ENCODE measurements at regions not wholly inside any gene's neighbourhood (a gene's known extent, or its start where the extent isn't known, plus 50 kb on each side); places are given as distances from the start of the nearest gene placed in this dataset.

DNA sequence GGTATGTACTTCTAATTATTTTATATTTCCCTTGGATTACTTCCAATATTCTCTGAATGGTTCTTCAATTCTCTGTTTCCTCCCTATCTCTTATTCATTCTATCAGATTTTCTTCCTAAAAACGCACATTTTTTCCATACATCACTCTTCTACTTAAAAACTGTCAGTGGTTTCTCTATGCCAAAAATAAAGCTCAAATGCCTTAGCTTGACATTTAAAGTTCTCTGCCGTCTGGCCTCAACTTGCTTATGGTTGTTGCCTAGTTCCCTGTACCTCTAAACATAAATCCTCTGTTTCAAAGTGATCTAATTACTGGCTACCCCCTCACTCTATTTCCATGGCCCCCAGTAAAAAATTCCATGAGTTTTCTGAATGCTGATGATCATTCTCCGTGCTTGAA lies 671.0 kb upstream of the ADGRL2 start:
- no peak for DNase-seq
- Histone ChIP-seq H3K27me3 (no peaks in the 10 kb centered on the region), H3K36me3 (no peaks in the 10 kb centered on the region), H3K4me1 (peaks cover 0 to 18% (median 0%) of the 10 kb centered on the region in 4 donors), H3K27ac (no peak overlapping the region), H3K4me3 (no peak overlapping the region), H3K9me3 (no peaks in the 10 kb centered on the region)
- 71 to 80% methylated on average over 3 of the region's 3 CpGs for WGBS, 2 donors
- TF ChIP-seq POLR2A (IDR thresholded peaks at IDR 0.05): no peak
- TF ChIP-seq EP300 (IDR thresholded peaks at IDR 0.05): no peak
- TF ChIP-seq, protein P1, sequence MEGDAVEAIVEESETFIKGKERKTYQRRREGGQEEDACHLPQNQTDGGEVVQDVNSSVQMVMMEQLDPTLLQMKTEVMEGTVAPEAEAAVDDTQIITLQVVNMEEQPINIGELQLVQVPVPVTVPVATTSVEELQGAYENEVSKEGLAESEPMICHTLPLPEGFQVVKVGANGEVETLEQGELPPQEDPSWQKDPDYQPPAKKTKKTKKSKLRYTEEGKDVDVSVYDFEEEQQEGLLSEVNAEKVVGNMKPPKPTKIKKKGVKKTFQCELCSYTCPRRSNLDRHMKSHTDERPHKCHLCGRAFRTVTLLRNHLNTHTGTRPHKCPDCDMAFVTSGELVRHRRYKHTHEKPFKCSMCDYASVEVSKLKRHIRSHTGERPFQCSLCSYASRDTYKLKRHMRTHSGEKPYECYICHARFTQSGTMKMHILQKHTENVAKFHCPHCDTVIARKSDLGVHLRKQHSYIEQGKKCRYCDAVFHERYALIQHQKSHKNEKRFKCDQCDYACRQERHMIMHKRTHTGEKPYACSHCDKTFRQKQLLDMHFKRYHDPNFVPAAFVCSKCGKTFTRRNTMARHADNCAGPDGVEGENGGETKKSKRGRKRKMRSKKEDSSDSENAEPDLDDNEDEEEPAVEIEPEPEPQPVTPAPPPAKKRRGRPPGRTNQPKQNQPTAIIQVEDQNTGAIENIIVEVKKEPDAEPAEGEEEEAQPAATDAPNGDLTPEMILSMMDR (IDR thresholded peaks at IDR 0.05): no peak
- no peak for TF ChIP-seq POLR2AphosphoS5 (IDR thresholded peaks at IDR 0.05)
- intact Hi-C loops (cut with DNase I): no loop called here

DNA sequence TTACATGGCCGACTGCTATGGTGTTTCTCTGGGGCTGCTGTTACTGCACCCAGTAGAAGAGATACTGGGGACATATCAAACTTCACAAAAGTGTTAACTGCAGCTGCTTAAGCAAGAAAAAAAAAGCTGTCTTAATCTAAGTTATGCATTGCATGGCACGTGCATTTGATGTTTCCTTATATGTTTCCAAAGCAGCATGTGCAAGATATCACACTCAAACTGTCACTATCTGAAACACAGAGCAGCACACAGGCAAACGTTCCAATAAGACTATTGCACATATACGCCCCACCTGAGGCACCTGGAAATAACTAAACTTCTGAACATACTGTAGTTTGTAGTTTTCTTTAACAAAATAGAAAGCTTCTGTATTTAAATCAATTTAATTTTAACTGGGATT lies 671.4 kb upstream of the ADGRL2 start:
- no peak for TF ChIP-seq POLR2AphosphoS5 (IDR thresholded peaks at IDR 0.05)
- TF ChIP-seq POLR2A (IDR thresholded peaks at IDR 0.05): no peak
- TF ChIP-seq EP300 (IDR thresholded peaks at IDR 0.05): no peak
- TF ChIP-seq, protein P1 (IDR thresholded peaks at IDR 0.05): no peak
- WGBS, 2 donors: 56 to 76% methylated on average over 4 of the region's 4 CpGs
- Histone ChIP-seq H3K4me3 (no peak overlapping the region), H3K9me3 (no peaks in the 10 kb centered on the region), H3K4me1 (peaks cover 0 to 18% (median 0%) of the 10 kb centered on the region in 4 donors), H3K36me3 (no peaks in the 10 kb centered on the region), H3K27me3 (no peaks in the 10 kb centered on the region), H3K27ac (no peak overlapping the region)
- DNase-seq: no peak
- intact Hi-C loops (cut with DNase I): no loop called here

DNA sequence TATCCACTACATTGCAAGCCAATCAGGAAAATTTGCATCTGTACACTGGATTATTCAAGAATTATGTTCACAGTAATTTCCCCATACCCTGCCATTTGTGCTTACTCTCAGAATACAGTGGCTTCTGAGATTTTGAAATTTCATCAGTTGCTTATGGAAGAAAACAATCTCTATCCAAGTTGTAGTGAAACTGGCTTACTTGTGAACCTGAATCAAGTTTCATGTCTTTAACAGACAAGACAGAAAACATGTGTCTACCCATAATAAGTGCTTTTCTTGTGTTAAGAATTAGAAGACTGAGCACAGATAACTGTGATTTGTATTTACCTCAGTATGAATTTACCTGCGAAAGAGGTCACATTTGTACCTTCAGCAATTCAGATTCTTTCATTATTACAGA lies 672.7 kb upstream of the ADGRL2 start:
- Histone ChIP-seq H3K36me3 (no peaks in the 10 kb centered on the region), H3K4me1 (peaks cover 0 to 18% (median 0%) of the 10 kb centered on the region in 4 donors), H3K4me3 (no peak overlapping the region), H3K9me3 (no peaks in the 10 kb centered on the region), H3K27me3 (no peaks in the 10 kb centered on the region), H3K27ac (no peak overlapping the region)
- TF ChIP-seq, protein P1 (IDR thresholded peaks at IDR 0.05): no peak
- TF ChIP-seq EP300 (IDR thresholded peaks at IDR 0.05): no peak
- TF ChIP-seq POLR2AphosphoS5 (IDR thresholded peaks at IDR 0.05): no peak
- TF ChIP-seq POLR2A (IDR thresholded peaks at IDR 0.05): no peak
- intact Hi-C loops (cut with DNase I): no loop called here
- no peak for DNase-seq
- WGBS, 2 donors: 90 to 96% methylated on average over 1 of the region's 1 CpG

DNA sequence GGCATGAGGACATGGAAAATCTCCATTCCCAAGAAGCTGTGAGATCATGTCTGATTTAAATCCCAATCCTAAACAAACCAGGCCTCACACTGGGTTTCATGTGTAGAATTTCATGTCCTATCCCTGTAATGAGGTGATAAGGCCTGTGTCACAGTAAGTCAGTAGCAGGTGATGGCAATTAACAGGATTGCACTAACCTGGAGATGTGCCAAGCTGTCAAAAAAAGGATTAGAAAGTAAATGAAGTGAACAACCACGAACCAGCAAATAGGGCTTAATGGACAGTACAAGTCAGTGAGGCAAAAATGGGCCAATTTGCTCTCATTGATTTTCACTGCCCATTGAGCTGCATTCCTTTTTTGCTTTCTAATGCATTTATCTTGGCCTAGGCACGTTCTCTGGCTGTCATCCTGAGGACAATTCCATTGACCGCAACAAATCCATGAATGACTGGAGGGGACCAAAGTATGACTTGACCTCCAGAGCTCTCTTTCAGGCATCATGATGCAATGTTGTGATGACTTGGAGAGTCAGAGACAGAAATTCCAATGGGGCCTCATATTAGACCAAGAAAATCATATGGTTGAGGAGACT lies 673.6 kb upstream of the ADGRL2 start:
- Histone ChIP-seq H3K27me3 (no peaks in the 10 kb centered on the region), H3K9me3 (no peaks in the 10 kb centered on the region), H3K36me3 (no peaks in the 10 kb centered on the region), H3K27ac (no peak overlapping the region), H3K4me1 (peaks cover 0 to 18% (median 0%) of the 10 kb centered on the region in 4 donors), H3K4me3 (no peak overlapping the region)
- 44 to 62% methylated on average over 3 of the region's 3 CpGs for WGBS, 2 donors
- DNase-seq: no peak
- intact Hi-C loops (cut with DNase I): no loop called here
- TF ChIP-seq POLR2A (IDR thresholded peaks at IDR 0.05) (no peak), EP300 (IDR thresholded peaks at IDR 0.05) (no peak), POLR2AphosphoS5 (IDR thresholded peaks at IDR 0.05) (no peak)
- TF ChIP-seq, protein P1 (IDR thresholded peaks at IDR 0.05): no peak

DNA sequence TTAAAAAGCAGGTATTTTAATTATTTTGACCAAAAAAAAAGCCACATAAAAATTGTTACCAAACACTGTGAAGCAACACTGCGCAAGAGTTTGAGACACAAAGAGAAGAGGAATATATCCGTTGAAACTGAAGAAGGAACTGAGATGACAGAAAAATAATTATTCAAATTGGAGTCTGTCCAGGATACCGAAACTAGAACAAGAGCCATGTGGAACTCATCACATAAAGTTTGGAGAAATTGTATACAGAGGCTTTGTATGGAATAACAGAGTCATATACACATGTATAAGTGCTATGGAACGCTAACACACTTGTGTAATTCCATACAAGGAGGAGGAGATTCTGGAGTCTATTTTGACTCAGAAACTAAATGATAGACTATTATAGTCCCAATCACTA lies 675.1 kb upstream of the ADGRL2 start:
- H3K4me1 ChIP-seq: peaks cover 0 to 18% (median 0%) of the 10 kb centered on the region in 4 donors
- H3K4me3 ChIP-seq: no peak overlapping the region
- no peak for DNase-seq
- H3K27me3 ChIP-seq: no peaks in the 10 kb centered on the region
- H3K27ac ChIP-seq: no peak overlapping the region
- H3K36me3 ChIP-seq: no peaks in the 10 kb centered on the region
- intact Hi-C loops (cut with DNase I): no loop called here
- 71 to 83% methylated on average over 4 of the region's 4 CpGs for WGBS, 2 donors
- no peak for TF ChIP-seq POLR2A (IDR thresholded peaks at IDR 0.05)
- no peak for TF ChIP-seq POLR2AphosphoS5 (IDR thresholded peaks at IDR 0.05)
- H3K9me3 ChIP-seq: no peaks in the 10 kb centered on the region

Measured in sigmoid colon (tissue), 6 donors.